ENCODE measurements at regions not wholly inside any gene's neighbourhood (a gene's known extent, or its start where the extent isn't known, plus 50 kb on each side); places are given as distances from the start of the nearest gene placed in this dataset.
"Not testable (repeated sequence)": the region's sequence is repeated elsewhere in the genome, so short reads cannot be mapped to it uniquely, and the experiment has no call there.

DNA sequence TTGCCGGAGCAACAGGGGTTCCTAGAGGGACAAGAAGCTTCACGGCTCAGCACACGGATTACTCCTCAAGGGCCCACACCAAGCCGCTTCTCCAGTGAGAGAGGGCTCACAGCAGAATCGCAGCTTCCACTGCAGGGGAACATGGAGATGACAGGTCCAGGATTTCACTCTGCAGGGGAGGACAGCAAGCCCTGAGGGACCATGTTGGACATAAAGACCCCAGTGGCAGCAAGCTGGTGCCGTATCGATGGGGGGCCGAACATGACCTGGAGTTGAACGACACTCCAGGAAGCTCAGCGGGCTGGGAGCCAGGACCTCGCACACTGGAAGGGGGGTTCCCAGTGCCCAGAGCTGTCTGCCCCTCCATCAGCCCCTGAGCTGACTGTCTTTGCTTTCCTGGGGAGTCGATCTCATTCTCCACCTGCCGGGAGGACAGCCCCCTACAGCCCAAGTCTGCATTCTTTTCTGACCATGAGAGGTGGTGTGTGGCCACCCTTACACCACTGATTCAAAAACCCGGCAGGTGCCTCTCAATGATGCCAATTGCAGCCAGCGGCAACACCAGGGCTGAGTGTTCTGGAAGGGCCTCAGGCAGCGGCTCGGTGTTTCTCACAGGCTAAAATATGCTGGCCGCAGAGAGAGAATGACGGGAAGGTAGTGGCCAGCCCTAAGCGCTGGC, 194.5 kb upstream of the CDH4 start:
- no peak for FAIRE-seq

DNA sequence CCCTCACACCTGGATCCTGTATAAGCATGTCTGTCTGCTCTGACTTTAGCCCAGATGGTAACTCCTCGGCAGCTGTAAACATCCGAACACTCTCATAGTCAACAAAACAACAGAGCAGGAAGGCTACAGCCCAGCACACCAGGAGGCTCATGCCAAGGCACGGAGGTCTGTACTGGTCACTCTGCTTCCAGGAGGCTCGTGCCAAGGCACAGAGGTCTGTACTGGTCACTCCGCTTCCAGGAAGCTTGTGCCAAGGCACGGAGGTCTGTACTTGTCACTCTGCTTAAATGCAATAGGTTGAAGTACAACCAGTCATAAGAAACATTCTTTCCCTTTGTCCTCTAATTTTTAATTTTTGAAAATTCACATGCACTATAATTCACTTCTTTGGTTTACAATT, 190.1 kb upstream of the CDH4 start:
- FAIRE-seq, result no peak

DNA sequence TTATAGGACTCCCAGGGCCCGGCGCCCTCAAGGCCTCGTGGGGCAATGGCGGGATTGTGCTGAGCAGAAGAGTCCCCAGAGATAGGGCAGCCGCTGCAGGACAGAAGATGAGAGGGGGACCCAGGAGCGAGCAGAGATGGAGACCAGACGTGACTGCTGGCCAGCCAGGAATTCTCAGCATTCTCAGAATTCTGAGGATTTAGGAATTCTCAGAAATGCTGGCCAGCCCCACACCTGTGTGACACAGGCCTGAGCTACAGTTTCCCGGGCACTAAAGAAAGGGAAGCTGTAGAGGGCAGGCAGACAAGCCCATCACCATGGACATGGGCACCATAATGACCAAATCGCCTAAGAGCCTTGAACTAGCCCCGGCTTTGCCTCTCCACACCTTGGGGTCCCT, 186.2 kb upstream of the CDH4 start:
- no peak for FAIRE-seq

DNA sequence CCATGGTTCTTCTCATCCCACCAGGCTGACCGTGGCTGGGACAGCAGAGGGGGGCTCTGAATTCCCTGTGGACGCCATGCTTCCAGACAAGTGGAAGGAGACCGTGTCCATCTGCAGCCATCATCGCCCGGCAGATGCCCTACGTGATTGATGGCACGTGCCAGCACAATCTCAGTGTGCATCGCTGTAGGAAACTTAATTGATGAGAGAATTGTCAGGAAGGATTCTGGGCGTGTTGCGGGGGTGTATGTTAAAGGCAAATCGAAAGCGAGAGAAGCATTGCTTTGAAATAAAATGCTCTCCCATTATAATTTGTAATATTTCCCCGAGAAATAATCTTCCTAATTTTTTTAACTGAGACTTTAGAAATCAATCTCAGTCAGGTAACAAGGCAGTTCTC, 185.5 kb upstream of the CDH4 start:
- no peak for FAIRE-seq

DNA sequence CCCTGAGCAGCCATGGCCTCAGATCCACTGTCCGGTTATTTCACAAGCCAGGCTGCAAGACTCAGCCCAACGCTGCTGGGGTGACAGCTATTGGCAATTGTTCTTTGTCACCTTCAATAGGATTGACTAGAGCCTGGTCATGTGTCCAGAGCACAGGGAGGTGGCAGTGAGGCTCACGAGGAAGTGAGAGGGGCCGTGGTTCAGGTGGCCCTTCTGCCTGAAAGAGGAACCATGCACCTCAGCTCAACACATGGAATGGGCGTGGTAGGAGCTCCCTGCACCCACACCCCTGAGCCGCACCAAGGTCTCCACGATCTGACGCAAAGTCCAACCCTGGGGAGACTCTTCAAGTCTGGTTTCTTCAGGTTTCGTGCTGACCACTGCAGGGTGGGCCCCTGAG, 184.8 kb upstream of the CDH4 start:
- FAIRE-seq, result no peak

DNA sequence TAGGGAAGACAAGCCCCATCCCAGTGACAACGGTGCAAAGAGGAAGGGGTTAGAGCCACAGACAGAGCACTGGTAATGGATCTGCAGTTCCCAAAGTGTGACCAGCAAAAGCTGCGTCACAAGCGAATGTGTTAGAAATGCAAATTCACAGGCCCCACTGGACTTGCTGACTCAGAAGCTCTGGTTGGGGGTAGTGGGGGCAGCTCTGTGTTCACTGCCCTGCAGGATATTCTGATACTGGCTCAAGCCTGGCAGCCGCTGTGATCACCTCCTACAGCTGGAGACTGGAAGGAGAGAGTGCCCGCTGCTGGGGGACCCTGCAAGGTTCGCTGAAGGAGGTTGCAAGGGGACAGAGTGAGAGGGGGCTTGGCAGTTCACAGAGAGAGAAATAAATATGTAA, 179.7 kb upstream of the CDH4 start:
- no peak for FAIRE-seq

DNA sequence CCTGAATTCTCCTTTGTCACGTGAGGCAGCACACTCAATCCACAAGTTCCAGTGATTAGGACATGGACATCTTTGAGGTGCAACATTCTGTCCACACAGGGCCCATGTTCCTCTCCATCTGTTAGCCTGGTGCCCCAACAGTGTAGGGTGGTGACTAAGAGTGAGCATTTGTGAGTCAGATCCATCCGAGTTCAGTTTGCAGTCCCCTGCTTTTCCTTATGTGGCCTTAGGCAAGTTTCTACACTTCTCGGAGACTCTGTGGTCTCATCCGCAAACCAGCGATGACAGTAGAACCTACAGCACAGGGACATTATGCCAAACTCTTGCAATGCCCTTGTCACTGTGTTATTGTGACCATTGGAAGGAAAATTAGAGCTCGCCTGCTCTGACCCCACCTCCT, 178.7 kb upstream of the CDH4 start:
- no peak for FAIRE-seq

DNA sequence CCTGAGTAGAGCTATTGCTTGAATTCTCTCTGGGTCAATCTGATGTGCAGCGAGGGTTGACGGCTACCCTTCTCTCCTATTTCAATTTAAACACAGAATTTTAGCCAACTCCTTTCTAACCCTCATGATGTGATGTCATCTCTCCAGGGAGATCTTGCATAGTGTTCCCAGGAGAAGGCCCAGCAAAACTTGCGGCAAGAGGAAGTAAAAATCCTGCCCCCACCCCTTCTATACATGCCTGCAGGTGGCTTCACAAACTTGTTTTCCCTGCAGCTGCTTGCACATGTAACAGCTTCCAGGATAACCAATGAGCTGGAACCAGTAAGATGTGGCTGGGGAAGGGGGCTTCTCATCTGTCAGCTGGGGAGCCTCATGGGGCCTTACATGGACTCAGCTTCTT, 169.3 kb upstream of the CDH4 start:
- no peak for FAIRE-seq

DNA sequence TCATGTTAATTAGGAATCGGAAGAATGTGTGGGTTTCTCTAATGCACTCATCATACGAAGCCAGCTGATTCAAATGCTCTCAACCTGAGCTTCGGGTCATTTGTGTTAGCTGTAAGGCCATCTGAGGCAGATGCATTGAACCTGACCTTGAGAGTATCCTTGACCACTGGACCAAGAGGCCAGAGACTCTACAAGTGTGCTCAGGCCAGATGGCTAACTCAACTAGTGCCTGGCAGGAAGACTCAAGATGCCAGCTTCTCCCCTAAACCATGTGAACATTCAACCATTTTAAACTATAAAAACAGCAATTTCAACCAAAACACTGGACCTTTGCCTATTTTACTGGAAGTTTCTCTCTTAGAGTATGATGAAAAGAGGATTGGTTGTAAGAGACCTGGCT, 168.6 kb upstream of the CDH4 start:
- FAIRE-seq, result no peak

DNA sequence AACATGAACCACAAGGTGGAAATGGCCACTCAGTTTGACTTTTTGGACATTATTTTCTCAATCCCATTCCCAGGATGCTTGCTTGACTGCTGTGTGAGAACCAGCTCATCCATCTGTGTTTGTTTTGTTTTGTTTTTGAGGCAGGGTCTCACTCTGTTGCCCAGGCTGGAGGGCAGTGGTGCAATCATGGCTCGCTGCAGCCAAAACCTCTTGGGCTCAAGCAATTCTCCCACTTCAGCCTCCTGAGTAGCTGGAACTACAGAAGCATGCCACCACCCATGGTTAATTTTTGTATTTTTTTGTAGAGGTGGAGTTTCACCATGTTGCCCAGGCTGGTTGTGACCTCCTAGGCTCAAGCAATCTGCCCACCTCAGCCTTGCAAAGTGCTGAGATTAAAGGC, 166.0 kb upstream of the CDH4 start:
- FAIRE-seq, result no peak

DNA sequence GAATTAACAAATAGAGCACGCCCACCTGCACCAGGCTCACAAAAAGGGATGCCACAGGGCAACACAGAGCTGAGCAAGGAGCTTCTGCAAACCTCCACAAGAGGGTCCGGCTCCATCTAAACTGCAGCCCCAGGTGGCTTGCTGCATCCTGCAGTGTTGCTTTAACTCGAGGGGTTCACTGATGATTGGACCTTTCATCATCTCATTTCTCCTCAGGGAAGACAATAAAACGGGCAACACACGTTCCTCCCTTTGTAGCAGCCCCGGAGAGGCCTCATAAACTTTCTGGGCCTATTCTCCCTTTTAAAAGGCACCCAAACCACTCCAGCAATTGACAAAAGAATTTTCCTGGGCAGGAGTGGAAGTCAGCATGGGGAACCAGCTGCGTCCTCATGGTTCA, 161.5 kb upstream of the CDH4 start:
- no peak for FAIRE-seq

DNA sequence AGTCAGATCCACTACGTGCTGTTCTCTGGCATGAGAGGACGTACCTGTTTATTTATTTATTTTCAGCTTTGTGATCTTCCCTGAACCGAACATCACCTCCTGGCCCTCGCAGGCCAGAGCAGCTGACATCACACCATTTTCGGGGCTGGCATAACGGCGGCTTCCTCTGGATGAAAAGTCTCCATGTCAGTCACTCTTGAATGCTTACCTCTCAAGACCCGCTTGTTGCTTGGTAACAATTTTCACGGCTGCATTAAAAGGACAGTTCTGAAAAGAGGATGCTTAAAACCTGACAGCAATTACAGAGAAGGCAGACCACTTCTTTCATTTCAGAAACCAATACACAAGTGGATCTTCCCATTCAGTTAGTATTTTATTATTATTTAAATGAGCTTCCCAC, 159.8 kb upstream of the CDH4 start:
- FAIRE-seq, result no peak

DNA sequence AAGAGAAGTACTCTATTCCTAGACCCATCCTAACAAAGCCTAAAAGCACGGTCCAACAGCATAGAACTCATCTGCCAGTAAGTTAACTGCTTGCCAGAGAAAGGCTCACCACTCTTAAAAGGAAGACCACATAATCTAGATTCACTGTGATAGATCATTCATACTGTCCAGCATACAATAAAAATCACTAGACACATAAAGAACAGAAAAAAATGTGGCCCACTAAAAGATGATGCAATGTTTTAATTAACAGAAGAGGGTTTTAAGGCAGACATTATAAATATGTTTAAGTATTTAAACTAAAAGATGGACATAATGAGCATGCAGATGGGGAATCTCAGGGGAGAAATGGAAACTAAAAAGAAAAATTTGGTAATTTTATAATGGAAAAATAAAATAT, 157.5 kb upstream of the CDH4 start:
- FAIRE-seq, result no peak

DNA sequence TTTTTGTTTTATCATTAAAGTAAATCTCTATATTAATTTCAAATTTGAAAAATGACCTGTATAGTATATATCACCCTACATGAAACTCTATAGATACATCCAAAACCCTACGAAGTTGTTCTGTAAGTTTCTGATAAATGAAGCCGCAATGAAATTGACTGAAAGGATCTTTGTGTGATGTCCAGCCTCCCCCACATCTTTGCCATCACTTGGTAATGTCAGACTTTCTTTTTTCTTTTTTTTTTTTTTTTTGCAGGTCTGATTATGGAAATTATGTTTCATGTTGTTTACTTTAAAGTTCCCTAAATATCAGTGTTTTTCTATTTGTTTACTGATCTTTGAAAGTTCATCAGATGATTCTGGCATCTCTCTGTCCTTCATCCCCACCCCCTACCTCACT, 155.6 kb upstream of the CDH4 start:
- FAIRE-seq, result no peak

DNA sequence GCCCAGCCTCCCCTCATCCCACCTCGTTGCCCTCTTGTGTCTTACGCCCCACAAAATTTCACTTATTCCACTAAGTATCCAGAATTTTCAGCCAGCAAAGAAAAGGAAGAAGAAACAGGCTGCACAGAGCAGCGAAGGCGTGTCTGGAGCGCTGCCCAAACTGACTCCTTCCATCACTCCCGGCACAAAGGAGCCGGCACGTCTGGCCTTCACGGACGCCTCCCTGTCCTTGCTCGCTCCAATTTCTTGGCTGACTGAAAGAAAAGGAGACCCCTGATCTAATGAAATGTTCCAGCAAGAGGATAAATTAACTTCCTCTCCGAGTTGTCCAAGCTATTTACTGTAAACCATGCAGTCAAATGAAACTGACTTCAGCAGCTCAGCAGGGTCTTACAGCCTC, 152.3 kb upstream of the CDH4 start:
- no peak for FAIRE-seq

DNA sequence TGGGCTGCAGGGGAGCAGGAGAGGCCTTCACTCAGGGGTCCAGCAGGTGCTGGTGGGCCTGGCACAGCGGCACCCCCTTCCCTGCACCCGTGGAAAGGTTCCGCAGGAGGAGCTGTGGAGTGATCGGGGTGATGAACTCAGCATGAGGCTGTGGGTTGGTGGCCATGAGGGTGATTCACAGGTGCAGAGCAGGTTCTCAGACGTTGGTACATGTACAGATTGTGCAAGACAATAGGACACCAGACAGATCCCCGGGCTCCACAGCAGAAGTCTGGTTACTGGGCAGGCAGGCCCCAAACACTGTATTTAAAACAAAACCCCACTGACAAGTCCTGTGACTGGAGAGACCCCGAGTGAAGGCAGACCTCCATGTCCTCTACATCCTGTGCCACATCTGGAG, 151.6 kb upstream of the CDH4 start:
- no peak for FAIRE-seq

DNA sequence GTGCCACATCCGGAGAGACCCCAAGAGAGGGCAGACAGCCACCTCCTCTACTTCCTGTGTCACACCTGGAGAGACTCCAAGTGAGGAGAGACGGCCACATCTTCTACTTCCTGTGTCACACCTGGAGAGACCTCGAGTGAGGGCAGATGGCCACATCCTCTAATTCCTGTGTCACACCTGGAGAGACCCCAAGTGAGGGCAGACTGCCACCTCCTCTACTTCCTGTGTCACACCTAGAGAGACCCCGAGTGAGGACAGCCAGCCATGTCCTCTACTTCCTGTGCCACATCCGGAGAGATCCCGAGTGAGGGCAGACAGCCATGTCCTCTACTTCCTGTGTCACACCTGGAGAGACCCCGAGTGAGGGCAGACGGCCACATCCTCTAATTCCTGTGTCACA, 150.7 kb upstream of the CDH4 start:
- FAIRE-seq, result not testable (repeated sequence)

DNA sequence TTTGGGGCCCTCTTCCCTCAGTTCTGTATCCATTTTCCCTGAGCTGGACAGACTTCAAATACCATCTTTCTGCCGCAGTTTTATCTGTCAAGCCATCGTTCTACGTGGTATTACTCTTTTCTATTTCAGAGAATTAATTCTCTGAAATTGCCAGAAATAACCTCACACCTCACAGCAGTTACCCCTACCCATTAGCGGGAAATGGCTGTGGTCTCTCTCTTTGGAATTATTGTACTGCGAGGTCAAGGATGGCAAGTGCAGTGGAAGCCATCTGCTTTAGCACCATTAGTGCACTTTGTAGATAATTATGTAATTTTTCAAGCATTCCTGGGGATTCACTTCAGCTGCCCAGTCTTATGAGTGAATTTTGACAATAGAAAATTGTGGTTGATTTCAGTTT, 147.8 kb upstream of the CDH4 start:
- no peak for FAIRE-seq

DNA sequence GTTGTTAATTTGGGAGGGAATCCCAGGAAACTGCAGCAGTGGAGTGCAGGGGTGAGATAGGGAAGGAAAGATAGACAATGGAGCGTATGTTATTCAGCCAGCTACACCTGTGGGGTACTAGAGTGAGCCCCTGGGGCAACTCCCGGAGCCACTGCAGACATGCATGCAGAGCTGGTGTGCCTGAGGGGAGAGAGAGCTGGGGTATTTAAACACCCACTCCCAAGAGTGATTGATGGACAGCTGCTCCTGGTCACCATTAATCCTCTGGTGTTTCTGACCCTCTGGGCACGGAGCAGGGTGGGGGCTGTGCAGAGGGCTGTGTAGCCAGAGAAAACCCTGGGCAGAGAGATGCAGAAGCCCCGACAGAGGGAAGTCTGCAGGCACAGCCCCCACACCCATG, 146.7 kb upstream of the CDH4 start:
- FAIRE-seq, result no peak

DNA sequence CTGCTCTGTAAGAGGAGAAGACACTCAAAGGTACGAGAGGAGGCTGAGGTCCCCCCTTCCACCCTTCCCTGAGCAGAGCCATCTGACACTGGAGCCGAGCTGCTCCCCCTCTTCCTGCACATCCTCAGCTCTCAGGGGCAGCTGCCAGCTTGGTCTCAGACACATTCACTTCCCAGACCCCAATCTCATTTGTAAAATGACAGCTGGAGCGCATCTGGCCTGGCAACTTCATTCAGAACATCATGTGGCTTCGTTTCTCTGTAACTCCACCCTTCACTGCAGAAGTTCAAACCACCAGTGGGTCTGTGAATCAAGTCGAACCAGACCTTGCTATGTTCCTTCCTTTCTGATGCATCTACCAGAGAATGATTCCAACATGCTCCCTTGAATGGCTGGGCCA, 145.6 kb upstream of the CDH4 start:
- FAIRE-seq, result no peak

DNA sequence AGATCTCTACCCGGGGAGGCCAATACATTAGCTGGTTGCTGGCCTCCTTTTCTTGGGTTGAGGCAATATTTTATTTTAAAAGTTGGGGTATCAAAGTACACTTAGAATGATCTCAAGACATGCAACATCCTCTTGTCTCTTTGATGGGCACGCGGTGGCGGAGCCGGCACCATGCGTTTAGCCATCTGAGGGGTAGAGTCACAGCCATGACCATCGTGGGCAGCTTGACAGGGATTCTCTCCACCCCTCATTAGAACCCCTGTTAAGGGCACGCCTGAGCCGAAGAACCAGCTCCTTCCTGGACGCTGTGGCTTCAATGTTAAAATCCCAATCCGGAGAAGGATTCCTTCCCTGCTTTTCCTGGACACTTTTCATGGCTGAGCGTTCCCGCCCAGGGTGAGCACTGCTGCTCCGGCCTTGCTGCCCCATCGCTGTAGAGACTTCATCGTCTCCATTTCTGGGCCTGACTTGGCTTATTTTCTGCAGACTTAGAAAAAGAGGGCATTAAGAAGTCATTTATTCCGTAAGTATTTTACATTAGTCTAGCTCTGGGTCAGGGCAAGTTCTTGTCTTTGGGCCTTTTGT, 142.7 kb upstream of the CDH4 start:
- no peak for FAIRE-seq

DNA sequence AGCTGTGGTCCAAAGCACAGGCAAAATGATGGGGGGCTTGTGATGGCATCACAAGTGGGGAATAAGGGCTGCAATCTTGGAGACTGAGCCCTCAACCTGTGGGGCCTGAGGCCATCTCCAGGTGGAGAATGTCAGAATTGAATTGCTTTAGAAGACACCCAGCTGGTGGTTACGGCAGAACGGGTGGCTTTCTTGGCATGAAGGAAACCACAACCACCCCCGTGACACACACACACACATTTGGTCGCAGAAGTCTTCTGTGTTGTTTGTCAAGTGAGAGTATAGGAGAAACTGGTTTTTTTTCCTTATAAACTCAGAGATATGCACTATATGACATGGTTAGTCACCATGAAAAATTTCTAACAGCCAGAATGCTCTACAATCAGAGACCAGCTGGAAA, 139.5 kb upstream of the CDH4 start:
- FAIRE-seq, result no peak

DNA sequence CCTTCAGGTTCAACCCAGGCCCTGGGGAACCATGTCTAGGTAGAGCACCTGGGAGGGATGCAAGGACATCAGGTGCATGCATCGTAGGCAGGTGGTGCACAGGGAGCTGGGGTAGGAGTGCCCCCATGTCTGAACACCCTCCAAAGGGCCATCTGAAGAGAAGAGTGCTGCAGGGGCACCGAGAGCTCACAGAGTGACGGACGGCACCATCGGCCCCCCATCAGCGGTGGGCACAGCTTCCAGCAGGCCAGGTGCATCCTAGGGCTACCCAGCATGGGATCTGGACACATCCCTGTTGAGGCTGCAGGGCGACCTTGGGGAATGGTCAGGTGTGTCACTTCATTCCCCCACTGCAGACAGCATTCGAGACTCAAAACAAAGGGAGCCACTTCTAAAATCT, 138.3 kb upstream of the CDH4 start:
- FAIRE-seq, result no peak

DNA sequence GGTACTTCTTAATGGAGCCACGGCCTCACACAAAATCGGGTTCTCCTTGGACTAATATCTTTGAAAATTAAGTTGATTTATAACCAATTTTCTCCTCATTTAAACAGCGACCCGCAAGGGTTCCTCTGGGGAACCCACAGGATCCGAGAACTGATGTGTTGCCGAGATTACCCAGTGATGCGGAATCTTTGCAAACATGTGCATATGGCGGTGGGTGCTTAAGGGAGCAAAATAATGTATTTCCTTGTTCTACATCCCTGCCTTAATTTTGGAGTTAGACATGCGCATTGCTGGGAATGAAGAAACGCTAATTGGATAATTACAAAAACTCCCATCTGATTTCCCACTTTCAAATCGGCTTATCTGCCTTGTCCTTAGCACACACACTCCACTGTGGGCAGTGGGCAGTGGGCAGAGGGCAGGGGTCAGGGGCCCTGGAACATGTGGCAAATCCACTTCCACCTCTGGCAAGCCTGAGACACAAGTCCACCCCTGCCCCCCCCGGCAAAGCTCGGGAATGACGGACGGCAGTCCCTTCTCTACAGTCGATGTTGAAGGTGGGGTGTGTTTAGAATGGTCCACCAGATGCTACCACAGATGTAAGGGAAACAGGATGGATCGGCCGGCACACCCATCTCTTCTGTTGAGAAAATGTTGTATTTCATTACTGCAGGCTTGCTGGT, 137.4 kb upstream of the CDH4 start:
- FAIRE-seq, result no peak
